Ovary (tissue), 7 donors: ENCODE measurements at regions not wholly inside any gene's neighbourhood (a gene's known extent, or its start where the extent isn't known, plus 50 kb on each side); places are given as distances from the start of the nearest gene placed in this dataset.
A peak's percentile ranks its signal among the peaks of the same experiment; 100 is the strongest.

Experiments used
- DNase-seq, 5 donors: peaks; one replicate each; pipeline ENCODE4 v3.0.0-alpha.2; 2019 to 2020
- H3K27ac ChIP-seq, 2 donors: fragments of 200-600 bp; one replicate each; pipeline versions ENCODE4 v1.5.1 to v1.8.0; 2019 to 2022
- H3K27me3 ChIP-seq: fragments of 200-600 bp; one replicate; pipeline ENCODE4 v1.8.0; 2022
- H3K36me3 ChIP-seq: fragments of 200-600 bp; sonication (generic); one replicate; pipeline ENCODE4 v1.5.1; 2019
- H3K4me1 ChIP-seq: one replicate; pipeline ENCODE4 v1.8.1; 2013; ENCODE audit warnings: mild to moderate bottlenecking, moderate library complexity; ENCODE audit not compliant: insufficient read depth
- H3K4me3 ChIP-seq: fragments of 200-600 bp; sonication (generic); one replicate; pipeline ENCODE4 v1.5.1; 2017
- H3K9me3 ChIP-seq, 2 donors: fragments of 200-600 bp in 1 of 2; sonication (generic) in 1 of 2; one replicate each; pipeline versions ENCODE4 v1.5.1 to v1.8.1; 2013 to 2019; ENCODE audit warnings: mild to moderate bottlenecking in 1 of 2, moderate library complexity in 1 of 2
- EP300 ChIP-seq: sonication (generic); formaldehyde crosslinking; IDR thresholded peaks from one replicate; pipeline ENCODE4 v1.6.1; 2017; ENCODE audit warnings: antibody characterized with exemption
- POLR2A ChIP-seq: fragments of 450-650 bp; IDR thresholded peaks from one replicate; pipeline ENCODE4 v1.6.1; 2017; ENCODE audit warnings: antibody characterized with exemption, mild to moderate bottlenecking, moderate library complexity
- WGBS, 3 donors: extraction: QIAGEN DNeasy Blood & Tissue Kit in 1 of 3; methylation state at CpG; one replicate each; pipeline versions ENCODE4 v1.1.5 to v1.1.7; 2013 to 2017; 5-methylcytosine and 5-hydroxymethylcytosine counted together
- intact Hi-C, 4 donors: fragments of 100-400 bp; cut with DNase I; formaldehyde crosslinking; loops; one replicate each; pipeline versions ENCODE4 v1.11.0 to v1.15.1; 2022 to 2023
- TF ChIP-seq, protein P1 (sequence below), 3 donors: fragments of 450-650 bp in 2 of 3; fragments of 200-600 bp in 1 of 3; IDR thresholded peaks; one replicate each; pipeline versions ENCODE4 v1.5.1 to v1.8.0; 2016 to 2022; ENCODE audit warnings: antibody characterized with exemption in 3 of 3, mild to moderate bottlenecking in 1 of 3
- donor health status: DM: no; HTN: no; CAD: no; lungs with moderate emphysema.
- donor health status: DM: no; HTN: no; CAD: no.
- donor health status: Bipolar disorder and iron deficiency.
- donor health status: DM: no; HTN: no; CAD: no.
- donor health status: DM: yes; HTN: yes; CAD: no.

DNA sequence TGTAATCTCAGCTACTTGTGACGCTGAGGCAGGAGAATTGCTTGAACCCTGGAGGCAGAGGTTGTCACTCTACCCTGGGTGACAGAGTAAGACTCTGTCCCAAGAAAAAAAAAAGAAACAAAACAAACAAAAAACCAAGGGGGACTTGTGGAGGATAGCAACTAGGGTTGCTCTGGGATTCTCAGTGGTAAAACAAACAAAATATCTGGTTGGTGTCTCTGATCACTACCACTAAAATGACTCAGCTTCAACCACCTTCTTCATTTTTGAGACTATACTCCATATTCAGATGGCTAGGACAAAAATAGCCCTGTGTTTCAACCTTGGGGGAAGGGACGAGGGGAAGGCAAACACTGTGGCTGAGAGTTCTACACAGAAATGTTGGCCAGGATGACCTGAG, 110.3 kb downstream of the ARRDC3 start:
- Histone ChIP-seq H3K9me3 (no peaks in the 10 kb centered on the region), H3K27ac (no peak overlapping the region), H3K36me3 (no peaks in the 10 kb centered on the region), H3K4me1 (no peaks in the 10 kb centered on the region), H3K4me3 (no peak overlapping the region), H3K27me3 (no peaks in the 10 kb centered on the region)
- no peak for TF ChIP-seq POLR2A
- no peak for TF ChIP-seq EP300
- TF ChIP-seq, protein P1, sequence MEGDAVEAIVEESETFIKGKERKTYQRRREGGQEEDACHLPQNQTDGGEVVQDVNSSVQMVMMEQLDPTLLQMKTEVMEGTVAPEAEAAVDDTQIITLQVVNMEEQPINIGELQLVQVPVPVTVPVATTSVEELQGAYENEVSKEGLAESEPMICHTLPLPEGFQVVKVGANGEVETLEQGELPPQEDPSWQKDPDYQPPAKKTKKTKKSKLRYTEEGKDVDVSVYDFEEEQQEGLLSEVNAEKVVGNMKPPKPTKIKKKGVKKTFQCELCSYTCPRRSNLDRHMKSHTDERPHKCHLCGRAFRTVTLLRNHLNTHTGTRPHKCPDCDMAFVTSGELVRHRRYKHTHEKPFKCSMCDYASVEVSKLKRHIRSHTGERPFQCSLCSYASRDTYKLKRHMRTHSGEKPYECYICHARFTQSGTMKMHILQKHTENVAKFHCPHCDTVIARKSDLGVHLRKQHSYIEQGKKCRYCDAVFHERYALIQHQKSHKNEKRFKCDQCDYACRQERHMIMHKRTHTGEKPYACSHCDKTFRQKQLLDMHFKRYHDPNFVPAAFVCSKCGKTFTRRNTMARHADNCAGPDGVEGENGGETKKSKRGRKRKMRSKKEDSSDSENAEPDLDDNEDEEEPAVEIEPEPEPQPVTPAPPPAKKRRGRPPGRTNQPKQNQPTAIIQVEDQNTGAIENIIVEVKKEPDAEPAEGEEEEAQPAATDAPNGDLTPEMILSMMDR (IDR thresholded peaks at IDR 0.05) = no peak
- no peak for DNase-seq
- WGBS, 3 donors = 75 to 86% (median 85%) methylated on average over 2 of the region's 2 CpGs
- intact Hi-C loops = no loop called here

DNA sequence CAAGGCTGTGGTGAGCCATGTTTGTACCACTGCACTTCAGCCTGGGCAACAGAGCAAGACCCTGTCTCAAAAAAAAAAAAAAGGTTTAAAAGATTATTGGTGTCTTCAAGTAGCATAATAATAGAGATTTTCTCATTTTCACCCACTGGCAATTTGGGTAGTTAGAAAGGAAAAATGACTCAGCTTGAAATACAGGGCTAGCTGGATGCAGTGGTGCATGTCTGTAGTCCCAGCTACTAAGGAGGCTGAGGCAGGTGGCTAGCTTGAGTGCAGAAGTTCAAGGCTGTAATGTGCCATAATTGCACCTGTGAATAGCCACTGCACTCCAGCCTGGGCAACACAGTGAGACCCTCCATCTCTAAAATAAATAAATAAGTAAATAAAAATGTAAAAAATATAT, 111.1 kb downstream of the ARRDC3 start:
- Histone ChIP-seq H3K9me3 (no peaks in the 10 kb centered on the region), H3K4me1 (no peaks in the 10 kb centered on the region), H3K27ac (no peak overlapping the region), H3K27me3 (no peaks in the 10 kb centered on the region), H3K36me3 (no peaks in the 10 kb centered on the region), H3K4me3 (no peak overlapping the region)
- intact Hi-C loops = no loop called here
- no peak for DNase-seq
- TF ChIP-seq, protein P1 (IDR thresholded peaks at IDR 0.05) = no peak
- TF ChIP-seq EP300 = no peak
- no peak for TF ChIP-seq POLR2A

DNA sequence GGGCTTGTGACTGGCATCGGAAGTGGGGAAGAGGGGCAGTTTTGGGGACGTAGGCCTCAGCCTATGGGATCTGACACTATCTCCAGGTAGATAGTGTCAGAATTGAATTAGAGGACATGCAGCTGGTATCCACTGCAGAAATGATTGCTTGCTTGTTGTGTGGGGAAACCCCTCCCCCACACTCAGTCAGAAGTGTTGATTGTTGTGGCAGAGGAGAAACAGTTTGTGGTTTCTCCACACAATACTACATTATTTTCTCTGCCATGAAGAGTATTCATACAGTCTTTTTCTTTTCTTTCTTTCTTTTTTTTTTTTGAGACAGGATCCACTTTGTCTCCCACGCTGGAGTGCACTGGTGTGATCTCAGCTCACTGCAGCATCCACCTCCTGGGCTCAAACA, 113.9 kb downstream of the ARRDC3 start:
- H3K4me1 ChIP-seq = no peaks in the 10 kb centered on the region
- no peak for TF ChIP-seq EP300
- TF ChIP-seq, protein P1 (IDR thresholded peaks at IDR 0.05) = no peak
- TF ChIP-seq POLR2A = no peak
- no peaks in the 10 kb centered on the region for H3K27me3 ChIP-seq
- H3K36me3 ChIP-seq = no peaks in the 10 kb centered on the region
- intact Hi-C loops = no loop called here
- WGBS, 3 donors = 93 to 94% (median 94%) methylated on average over 3 of the region's 3 CpGs
- DNase-seq = no peak
- no peak overlapping the region for H3K27ac ChIP-seq
- no peak overlapping the region for H3K4me3 ChIP-seq
- H3K9me3 ChIP-seq = no peaks in the 10 kb centered on the region

DNA sequence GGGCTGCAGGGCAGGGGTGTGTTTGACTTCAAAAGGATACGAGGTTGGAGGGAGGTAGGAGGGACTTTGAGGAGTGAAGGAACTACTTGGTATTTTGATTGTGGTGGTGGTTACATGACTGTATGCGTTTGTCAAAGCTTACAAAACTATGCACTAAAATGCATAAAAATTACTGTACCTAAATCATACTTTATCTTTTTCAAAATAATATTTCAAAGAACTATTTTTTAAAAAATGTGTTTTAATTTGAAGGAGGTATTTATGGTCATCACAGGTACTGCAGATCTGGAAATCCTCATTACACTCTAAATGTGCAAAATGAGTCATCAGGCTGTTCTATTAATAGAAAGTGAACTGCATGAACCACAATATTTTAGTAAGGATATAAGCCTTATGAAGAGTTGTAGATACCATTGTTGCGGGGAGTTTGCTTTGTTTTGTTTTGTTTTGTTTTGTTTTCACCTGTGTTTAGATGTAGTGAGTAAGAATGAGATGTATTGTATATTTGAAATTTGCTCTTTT, 116.9 kb downstream of the ARRDC3 start:
- H3K4me3 ChIP-seq = no peak overlapping the region
- no peaks in the 10 kb centered on the region for H3K36me3 ChIP-seq
- 12 to 15% (median 12%) methylated on average over 3 of the region's 3 CpGs for WGBS, 3 donors
- no peak for TF ChIP-seq POLR2A
- TF ChIP-seq, protein P1 (IDR thresholded peaks at IDR 0.05) = peak in 1 of 3 donors; percentile 35
- no peak overlapping the region for H3K27ac ChIP-seq
- no peaks in the 10 kb centered on the region for H3K4me1 ChIP-seq
- no peak for DNase-seq
- no peaks in the 10 kb centered on the region for H3K9me3 ChIP-seq
- intact Hi-C loops = no loop called here
- H3K27me3 ChIP-seq = no peaks in the 10 kb centered on the region
